ENCODE measurements at regions not wholly inside any gene's neighbourhood (a gene's known extent, or its start where the extent isn't known, plus 50 kb on each side); places are given as distances from the start of the nearest gene placed in this dataset.
A peak's percentile ranks its signal among the peaks of the same experiment; 100 is the strongest.

- CTCF ChIA-PET, result interaction anchor here (0.6 to 3.4 kb wide), 14 partner anchors 9 to 452 kb away, joined by 3 to 51 read pairs (median 4); no protein-coding TSS in a partner anchor
- POLR2A ChIA-PET, result no interaction called here
- Histone ChIP-seq H3K79me2 (ENCODE audit: control insufficient read depth, insufficient read depth, low read length) (no peaks in the 10 kb centered on the region), H3K4me3 (replicated peaks in 1 of 3; ENCODE audit: insufficient read depth in 1 of 3, low read depth in 1 of 3, low read length in 3 of 3) (no peak overlapping the region), H3K9me1 (replicated peaks; ENCODE audit: control insufficient read depth, extremely low read depth, insufficient read depth, low read length) (no peaks in the 10 kb centered on the region), H3K4me1 (ENCODE audit: control insufficient read depth, extremely low read depth, insufficient read depth, low read length) (no peaks in the 10 kb centered on the region), H2AFZ (ENCODE audit: low read depth, low read length) (no peak overlapping the region), H3K27ac (ENCODE audit: insufficient read depth, low read depth, low read length) (no peak overlapping the region), H3K9me3 (replicated peaks; ENCODE audit: control insufficient read depth, insufficient read depth, low read length) (no peaks in the 10 kb centered on the region), H4K20me1 (replicated peaks; ENCODE audit: control insufficient read depth, extremely low read depth, insufficient read depth, low read length) (no peaks in the 10 kb centered on the region), H3K9ac (replicated peaks; ENCODE audit: extremely low read depth, insufficient read depth, low read length) (no peak overlapping the region), H3K4me2 (ENCODE audit: insufficient read depth, low read length) (no peak overlapping the region), H3K36me3 (ENCODE audit: control insufficient read depth in 2 of 2, extremely low read depth in 1 of 2, insufficient read depth in 2 of 2, low read length in 2 of 2) (no peaks in the 10 kb centered on the region), H3K27me3 (ENCODE audit: control insufficient read depth in 2 of 2, insufficient read depth in 2 of 2, low read length in 2 of 2) (peaks cover 0 to 2% of the 10 kb centered on the region in 2 experiments)
- BruUV-seq (replicated peaks), result no TSS peak
- no peak for TF ChIP-seq JUN (IDR thresholded peaks at IDR 0.05; ENCODE audit: borderline replicate concordance, insufficient read depth, insufficient read length, low read depth)
- no peak for TF ChIP-seq MYC (IDR thresholded peaks at IDR 0.05; ENCODE audit: low read depth, low read length)
- TF ChIP-seq CTCF (IDR thresholded peaks at IDR 0.05; ENCODE audit: extremely low read depth in 1 of 2, insufficient read depth in 1 of 2, low read depth in 1 of 2, low read length in 2 of 2), result no peak
- no peak for TF ChIP-seq POLR2A (IDR thresholded peaks at IDR 0.05; ENCODE audit: low read depth, low read length)
- FAIRE-seq (no peak), DNase-seq (ENCODE audit: low read depth, low spot score) (no peak)
- dilution Hi-C loops (cut with MboI; ENCODE audit: extremely low pct_ligation_motif_present, low sequenced_read_pairs), result no loop called here
- intact Hi-C loops (cut with micrococcal nuclease), result loop anchor here (2.0 to 5.0 kb wide), 2 partner anchors 250 to 377 kb away; no protein-coding TSS in a partner anchor
These were observed 100.0 kb upstream of the GLS start for GRCh38 chr2:190780594-190780993.

GRCh38 chr2:190781604-190782198 is 98.9 kb upstream of the GLS start:
- H3K9ac ChIP-seq (replicated peaks; ENCODE audit: extremely low read depth, insufficient read depth, low read length), result no peak overlapping the region
- H3K4me2 ChIP-seq (ENCODE audit: insufficient read depth, low read length), result no peak overlapping the region
- no peak overlapping the region for H3K4me3 ChIP-seq (replicated peaks in 1 of 3; ENCODE audit: insufficient read depth in 1 of 3, low read depth in 1 of 3, low read length in 3 of 3)
- peaks cover 0 to 2% of the 10 kb centered on the region in 2 experiments for H3K27me3 ChIP-seq (ENCODE audit: control insufficient read depth in 2 of 2, insufficient read depth in 2 of 2, low read length in 2 of 2)
- H3K9me1 ChIP-seq (replicated peaks; ENCODE audit: control insufficient read depth, extremely low read depth, insufficient read depth, low read length), result no peaks in the 10 kb centered on the region
- no peaks in the 10 kb centered on the region for H3K4me1 ChIP-seq (ENCODE audit: control insufficient read depth, extremely low read depth, insufficient read depth, low read length)
- H3K79me2 ChIP-seq (ENCODE audit: control insufficient read depth, insufficient read depth, low read length), result no peaks in the 10 kb centered on the region
- POLR2A ChIA-PET, result interaction anchor here (0.7 kb wide), 1 partner anchor 92 kb away, joined by 3 read pairs; no protein-coding TSS in a partner anchor
- no peaks in the 10 kb centered on the region for H4K20me1 ChIP-seq (replicated peaks; ENCODE audit: control insufficient read depth, extremely low read depth, insufficient read depth, low read length)
- dilution Hi-C loops (cut with MboI; ENCODE audit: extremely low pct_ligation_motif_present, low sequenced_read_pairs), result no loop called here
- no TSS peak for BruUV-seq (replicated peaks)
- H3K27ac ChIP-seq (ENCODE audit: insufficient read depth, low read depth, low read length), result no peak overlapping the region
- CTCF ChIA-PET, result interaction anchor here (1.0 to 3.4 kb wide), 8 partner anchors 17 to 453 kb away, joined by 3 to 51 read pairs (median 5); no protein-coding TSS in a partner anchor
- FAIRE-seq (peak; percentile 90), DNase-seq (ENCODE audit: low read depth, low spot score) (peak; percentile 76)
- H3K9me3 ChIP-seq (replicated peaks; ENCODE audit: control insufficient read depth, insufficient read depth, low read length), result no peaks in the 10 kb centered on the region
- no peaks in the 10 kb centered on the region for H3K36me3 ChIP-seq (ENCODE audit: control insufficient read depth in 2 of 2, extremely low read depth in 1 of 2, insufficient read depth in 2 of 2, low read length in 2 of 2)
- TF ChIP-seq CTCF (IDR thresholded peaks at IDR 0.05; ENCODE audit: extremely low read depth in 1 of 2, insufficient read depth in 1 of 2, low read depth in 1 of 2, low read length in 2 of 2) (peak; percentile 36 to 53), GATA2 (IDR thresholded peaks at IDR 0.05; ENCODE audit: insufficient read depth, insufficient read length, low read depth, low read length) (no peak)
- intact Hi-C loops (cut with micrococcal nuclease), result loop anchor here (1.0 to 5.0 kb wide), 3 partner anchors 23 to 376 kb away; no protein-coding TSS in a partner anchor
- H2AFZ ChIP-seq (ENCODE audit: low read depth, low read length), result no peak overlapping the region
